ENCODE measurements at regions not wholly inside any gene's neighbourhood (a gene's known extent, or its start where the extent isn't known, plus 50 kb on each side); places are given as distances from the start of the nearest gene placed in this dataset.

DNA sequence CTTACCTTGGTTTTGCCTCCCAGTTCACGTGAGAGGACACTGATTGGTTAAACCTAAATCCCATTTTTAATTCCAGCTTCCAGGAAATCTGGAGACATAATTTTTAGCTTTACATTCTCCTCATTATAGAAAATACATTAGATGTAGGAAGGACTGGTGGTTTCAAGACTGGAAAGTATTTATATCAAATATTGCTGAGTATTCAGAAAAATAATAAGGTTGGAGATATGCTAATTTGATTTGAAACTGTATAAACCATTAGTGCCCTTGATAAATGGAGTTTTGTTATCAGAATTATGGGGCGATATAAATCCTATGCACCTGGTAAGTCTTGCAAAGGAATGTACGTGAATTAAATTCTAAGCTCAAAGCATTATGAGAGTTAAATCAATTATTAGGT lies 218.0 kb upstream of the ADGRL4 start:
- H3K4me2 ChIP-seq (ENCODE audit: low read length): no peak overlapping the region
- no peak overlapping the region for H3K27ac ChIP-seq (ENCODE audit: low read length)
- peaks cover 3% of the 10 kb centered on the region for H3F3A ChIP-seq (ENCODE audit: insufficient read depth, low read length, poor library complexity, severe bottlenecking)
- H4K20me1 ChIP-seq (ENCODE audit: insufficient read depth): no peaks in the 10 kb centered on the region
- no peaks in the 10 kb centered on the region for H3K36me3 ChIP-seq (ENCODE audit: insufficient read depth, low read length)
- TF ChIP-seq POLR2AphosphoS5 (IDR thresholded peaks at IDR 0.05) (no peak), EP300 (conservative IDR thresholded peaks at IDR 0.05; ENCODE audit: poor library complexity, severe bottlenecking) (no peak), SMC3 (conservative IDR thresholded peaks at IDR 0.05; ENCODE audit: poor library complexity) (no peak), MXI1 (conservative IDR thresholded peaks at IDR 0.05; ENCODE audit: poor library complexity, severe bottlenecking) (no peak), TAF1 (IDR thresholded peaks at IDR 0.05; ENCODE audit: low read depth) (no peak), RAD21 (conservative IDR thresholded peaks at IDR 0.05) (no peak), EZH2 (IDR thresholded peaks at IDR 0.05; ENCODE audit: borderline replicate concordance, insufficient read depth, low read length, poor library complexity, severe bottlenecking) (no peak)
- TF ChIP-seq, protein P1, sequence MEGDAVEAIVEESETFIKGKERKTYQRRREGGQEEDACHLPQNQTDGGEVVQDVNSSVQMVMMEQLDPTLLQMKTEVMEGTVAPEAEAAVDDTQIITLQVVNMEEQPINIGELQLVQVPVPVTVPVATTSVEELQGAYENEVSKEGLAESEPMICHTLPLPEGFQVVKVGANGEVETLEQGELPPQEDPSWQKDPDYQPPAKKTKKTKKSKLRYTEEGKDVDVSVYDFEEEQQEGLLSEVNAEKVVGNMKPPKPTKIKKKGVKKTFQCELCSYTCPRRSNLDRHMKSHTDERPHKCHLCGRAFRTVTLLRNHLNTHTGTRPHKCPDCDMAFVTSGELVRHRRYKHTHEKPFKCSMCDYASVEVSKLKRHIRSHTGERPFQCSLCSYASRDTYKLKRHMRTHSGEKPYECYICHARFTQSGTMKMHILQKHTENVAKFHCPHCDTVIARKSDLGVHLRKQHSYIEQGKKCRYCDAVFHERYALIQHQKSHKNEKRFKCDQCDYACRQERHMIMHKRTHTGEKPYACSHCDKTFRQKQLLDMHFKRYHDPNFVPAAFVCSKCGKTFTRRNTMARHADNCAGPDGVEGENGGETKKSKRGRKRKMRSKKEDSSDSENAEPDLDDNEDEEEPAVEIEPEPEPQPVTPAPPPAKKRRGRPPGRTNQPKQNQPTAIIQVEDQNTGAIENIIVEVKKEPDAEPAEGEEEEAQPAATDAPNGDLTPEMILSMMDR (IDR thresholded peaks at IDR 0.05; ENCODE audit: poor library complexity, severe bottlenecking): no peak
- TF ChIP-seq, protein P2, sequence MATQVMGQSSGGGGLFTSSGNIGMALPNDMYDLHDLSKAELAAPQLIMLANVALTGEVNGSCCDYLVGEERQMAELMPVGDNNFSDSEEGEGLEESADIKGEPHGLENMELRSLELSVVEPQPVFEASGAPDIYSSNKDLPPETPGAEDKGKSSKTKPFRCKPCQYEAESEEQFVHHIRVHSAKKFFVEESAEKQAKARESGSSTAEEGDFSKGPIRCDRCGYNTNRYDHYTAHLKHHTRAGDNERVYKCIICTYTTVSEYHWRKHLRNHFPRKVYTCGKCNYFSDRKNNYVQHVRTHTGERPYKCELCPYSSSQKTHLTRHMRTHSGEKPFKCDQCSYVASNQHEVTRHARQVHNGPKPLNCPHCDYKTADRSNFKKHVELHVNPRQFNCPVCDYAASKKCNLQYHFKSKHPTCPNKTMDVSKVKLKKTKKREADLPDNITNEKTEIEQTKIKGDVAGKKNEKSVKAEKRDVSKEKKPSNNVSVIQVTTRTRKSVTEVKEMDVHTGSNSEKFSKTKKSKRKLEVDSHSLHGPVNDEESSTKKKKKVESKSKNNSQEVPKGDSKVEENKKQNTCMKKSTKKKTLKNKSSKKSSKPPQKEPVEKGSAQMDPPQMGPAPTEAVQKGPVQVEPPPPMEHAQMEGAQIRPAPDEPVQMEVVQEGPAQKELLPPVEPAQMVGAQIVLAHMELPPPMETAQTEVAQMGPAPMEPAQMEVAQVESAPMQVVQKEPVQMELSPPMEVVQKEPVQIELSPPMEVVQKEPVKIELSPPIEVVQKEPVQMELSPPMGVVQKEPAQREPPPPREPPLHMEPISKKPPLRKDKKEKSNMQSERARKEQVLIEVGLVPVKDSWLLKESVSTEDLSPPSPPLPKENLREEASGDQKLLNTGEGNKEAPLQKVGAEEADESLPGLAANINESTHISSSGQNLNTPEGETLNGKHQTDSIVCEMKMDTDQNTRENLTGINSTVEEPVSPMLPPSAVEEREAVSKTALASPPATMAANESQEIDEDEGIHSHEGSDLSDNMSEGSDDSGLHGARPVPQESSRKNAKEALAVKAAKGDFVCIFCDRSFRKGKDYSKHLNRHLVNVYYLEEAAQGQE (IDR thresholded peaks at IDR 0.05; ENCODE audit: borderline replicate concordance): no peak
- H3K9me2 ChIP-seq (ENCODE audit: insufficient read depth, low read length): no peaks in the 10 kb centered on the region
- H3K79me2 ChIP-seq (replicated peaks; ENCODE audit: insufficient read depth, low read length): no peaks in the 10 kb centered on the region
- no peaks in the 10 kb centered on the region for H3K27me3 ChIP-seq (ENCODE audit: insufficient read depth, low read depth, low read length)
- H3K9ac ChIP-seq (ENCODE audit: low read length): no peak overlapping the region
- no peak overlapping the region for H3K4me3 ChIP-seq (ENCODE audit: low read length)
- H2AFZ ChIP-seq (ENCODE audit: low read depth, low read length): no peak overlapping the region
- H3K9me3 ChIP-seq (ENCODE audit: low read length): no peaks in the 10 kb centered on the region

DNA sequence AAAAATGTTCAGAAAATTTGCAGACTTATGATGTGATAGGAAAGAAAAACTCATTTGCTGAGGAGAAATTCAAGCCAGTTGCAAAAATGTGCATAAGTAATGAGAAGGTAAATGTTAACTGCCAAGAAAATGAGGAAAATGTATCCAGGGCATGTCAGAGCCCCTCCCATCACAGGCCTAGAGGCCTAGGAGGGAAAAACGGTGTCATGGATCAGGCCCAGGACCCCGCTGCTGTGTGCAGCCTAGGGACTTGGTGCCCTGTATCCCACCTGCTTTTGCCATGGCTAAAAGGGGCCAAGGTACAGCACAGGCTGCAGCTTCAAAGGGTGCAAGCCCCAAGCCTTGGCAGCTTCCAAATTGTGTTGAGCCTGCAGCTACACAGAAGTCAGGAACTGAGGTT lies 214.0 kb upstream of the ADGRL4 start:
- H2AFZ ChIP-seq (ENCODE audit: low read depth, low read length): no peak overlapping the region
- no peak overlapping the region for H3K4me3 ChIP-seq (ENCODE audit: low read length)
- TF ChIP-seq SMC3 (conservative IDR thresholded peaks at IDR 0.05; ENCODE audit: poor library complexity): no peak
- TF ChIP-seq, protein P2 (IDR thresholded peaks at IDR 0.05; ENCODE audit: borderline replicate concordance): no peak
- TF ChIP-seq, protein P1 (IDR thresholded peaks at IDR 0.05; ENCODE audit: poor library complexity, severe bottlenecking): no peak
- TF ChIP-seq TAF1 (IDR thresholded peaks at IDR 0.05; ENCODE audit: low read depth): no peak
- no peak for TF ChIP-seq EP300 (conservative IDR thresholded peaks at IDR 0.05; ENCODE audit: poor library complexity, severe bottlenecking)
- no peak for TF ChIP-seq RAD21 (conservative IDR thresholded peaks at IDR 0.05)
- TF ChIP-seq EZH2 (IDR thresholded peaks at IDR 0.05; ENCODE audit: borderline replicate concordance, insufficient read depth, low read length, poor library complexity, severe bottlenecking): no peak
- TF ChIP-seq MXI1 (conservative IDR thresholded peaks at IDR 0.05; ENCODE audit: poor library complexity, severe bottlenecking): no peak
- TF ChIP-seq POLR2AphosphoS5 (IDR thresholded peaks at IDR 0.05): no peak
- no peak overlapping the region for H3K9ac ChIP-seq (ENCODE audit: low read length)
- H3K27ac ChIP-seq (ENCODE audit: low read length): no peak overlapping the region
- H4K20me1 ChIP-seq (ENCODE audit: insufficient read depth): no peaks in the 10 kb centered on the region
- no peaks in the 10 kb centered on the region for H3K9me3 ChIP-seq (ENCODE audit: low read length)
- H3F3A ChIP-seq (ENCODE audit: insufficient read depth, low read length, poor library complexity, severe bottlenecking): no peaks in the 10 kb centered on the region
- H3K4me2 ChIP-seq (ENCODE audit: low read length): no peak overlapping the region
- no peaks in the 10 kb centered on the region for H3K36me3 ChIP-seq (ENCODE audit: insufficient read depth, low read length)
- no peaks in the 10 kb centered on the region for H3K27me3 ChIP-seq (ENCODE audit: insufficient read depth, low read depth, low read length)
- no peaks in the 10 kb centered on the region for H3K79me2 ChIP-seq (replicated peaks; ENCODE audit: insufficient read depth, low read length)
- H3K9me2 ChIP-seq (ENCODE audit: insufficient read depth, low read length): no peaks in the 10 kb centered on the region

Measured in neural cell (in vitro differentiated cells).